A673 (cell line): ENCODE measurements at regions not wholly inside any gene's neighbourhood (a gene's known extent, or its start where the extent isn't known, plus 50 kb on each side); places are given as distances from the start of the nearest gene placed in this dataset.

Source experiments
- BruUV-seq: library from RNA; stranded (reverse); fragments of 400-500 nt; replicated peaks from 2 replicates; lab custom pipeline; 2021; lab: Mats Ljungman, UMichigan
- CTCF ChIA-PET: fragments of 300-600 bp; sonication (Branson Sonifier 250); formaldehyde crosslinking; loops from one replicate; lab custom pipeline; 2022; ENCODE audit warnings: antibody characterized with exemption; lab: Charles Lee
- POLR2A ChIA-PET: fragments of 300-600 bp; sonication (Branson Sonifier 250); formaldehyde crosslinking; loops from one replicate; lab custom pipeline; 2022; ENCODE audit warnings: antibody characterized with exemption; ENCODE audit not compliant: low non-redundant PET; lab: Charles Lee
- DNase-seq: peaks from one replicate; pipeline ENCODE4 v3.0.0-alpha.2; 2015; ENCODE audit warnings: low spot score
- H3K27ac ChIP-seq: fragments of 200-600 bp; sonication (generic); 2 replicates; pipeline ENCODE4 v1.5.1; 2016; ENCODE audit warnings: mixed run types, low read depth, mild to moderate bottlenecking, mixed read lengths, antibody characterized with exemption, low read length; ENCODE audit not compliant: poor library complexity, severe bottlenecking
- H3K27me3 ChIP-seq: fragments of 200-600 bp; sonication (generic); replicated peaks from 2 replicates; pipeline ENCODE4 v1.6.1; 2017; ENCODE audit warnings: mixed run types, low read depth, mild to moderate bottlenecking, mixed read lengths, antibody characterized with exemption, low read length; ENCODE audit not compliant: insufficient read depth, poor library complexity
- H3K36me3 ChIP-seq: fragments of 200-600 bp; sonication (generic); 2 replicates; pipeline ENCODE4 v1.6.1; 2016; ENCODE audit warnings: mixed run types, mild to moderate bottlenecking, mixed read lengths, antibody characterized with exemption, low read length; ENCODE audit not compliant: insufficient read depth, poor library complexity, severe bottlenecking
- H3K4me1 ChIP-seq: fragments of 200-600 bp; sonication (generic); 2 replicates; pipeline ENCODE4 v1.6.1; 2017; ENCODE audit warnings: mixed run types, mild to moderate bottlenecking, mixed read lengths, antibody characterized with exemption, low read length; ENCODE audit not compliant: insufficient read depth, poor library complexity, severe bottlenecking
- H3K4me3 ChIP-seq: fragments of 200-600 bp; sonication (generic); 2 replicates; pipeline ENCODE4 v1.5.1; 2016; ENCODE audit warnings: low read depth, mixed run types, mild to moderate bottlenecking, mixed read lengths, low read length; ENCODE audit not compliant: poor library complexity, severe bottlenecking
- H3K9me3 ChIP-seq: fragments of 200-600 bp; sonication (generic); 2 replicates; pipeline ENCODE4 v1.6.1; 2016; ENCODE audit warnings: mixed run types, low read depth, mild to moderate bottlenecking, mixed read lengths, antibody characterized with exemption, low read length; ENCODE audit not compliant: poor library complexity, severe bottlenecking
- CTCF ChIP-seq: fragments of 300-800, 200-600 bp; sonication (generic); conservative IDR thresholded peaks from 2 replicates; pipeline ENCODE4 v1.5.1; 2017; ENCODE audit warnings: low read depth, mild to moderate bottlenecking, antibody characterized with exemption, low read length, moderate library complexity, mixed read lengths
- EZH2 ChIP-seq: fragments of 200-600 bp; sonication (generic); IDR thresholded peaks from 2 replicates; pipeline ENCODE4 v1.6.1; 2017; ENCODE audit warnings: borderline replicate concordance, low read depth, mild to moderate bottlenecking, mixed read lengths, antibody characterized with exemption, low read length; ENCODE audit not compliant: poor library complexity, severe bottlenecking
- intact Hi-C: fragments of 100-400 bp; cut with micrococcal nuclease; formaldehyde crosslinking; loops from one replicate; pipeline ENCODE4 v1.10.0; 2022; ENCODE audit not compliant: unreplicated experiment

GRCh38 chrX:43604753-43605152, 51.3 kb upstream of the MAOA start:
- no peak overlapping the region for H3K27ac ChIP-seq
- TF ChIP-seq EZH2 (no peak), CTCF (no peak)
- POLR2A ChIA-PET = no interaction called here
- CTCF ChIA-PET = no interaction called here
- no peaks in the 10 kb centered on the region for H3K36me3 ChIP-seq
- no peaks in the 10 kb centered on the region for H3K9me3 ChIP-seq
- intact Hi-C loops = no loop called here
- TSS peak; percentile 74 for BruUV-seq
- H3K4me1 ChIP-seq = no peaks in the 10 kb centered on the region
- DNase-seq = no peak
- no peaks in the 10 kb centered on the region for H3K27me3 ChIP-seq
- no peak overlapping the region for H3K4me3 ChIP-seq

GRCh38 chrX:43605351-43605750, 50.7 kb upstream of the MAOA start:
- Histone ChIP-seq H3K27ac (no peak overlapping the region), H3K27me3 (no peaks in the 10 kb centered on the region), H3K4me1 (no peaks in the 10 kb centered on the region), H3K36me3 (no peaks in the 10 kb centered on the region), H3K9me3 (no peaks in the 10 kb centered on the region), H3K4me3 (no peak overlapping the region)
- intact Hi-C loops = no loop called here
- DNase-seq = no peak
- no peak for TF ChIP-seq EZH2
- TF ChIP-seq CTCF = no peak
- POLR2A ChIA-PET = no interaction called here
- no TSS peak for BruUV-seq
- CTCF ChIA-PET = no interaction called here
